ENCODE measurements at regions not wholly inside any gene's neighbourhood (a gene's known extent, or its start where the extent isn't known, plus 50 kb on each side); places are given as distances from the start of the nearest gene placed in this dataset.
A peak's percentile ranks its signal among the peaks of the same experiment; 100 is the strongest.

- peaks cover 55% of the 10 kb centered on the region for H3K4me1 ChIP-seq (ENCODE audit: insufficient read depth, low read length)
- H3K4me3 ChIP-seq (ENCODE audit: low read depth in 1 of 2, low read length in 2 of 2), result peak overlapping the region in 1 of 2 donors; percentile 16
- H3K9ac ChIP-seq (ENCODE audit: low read length), result no peak overlapping the region
- H3K27me3 ChIP-seq (ENCODE audit: control insufficient read depth in 1 of 2, insufficient read depth in 2 of 2, low read length in 2 of 2), result no peaks in the 10 kb centered on the region
- H3K9me3 ChIP-seq (ENCODE audit: low read length), result no peaks in the 10 kb centered on the region
- no peaks in the 10 kb centered on the region for H3K36me3 ChIP-seq (ENCODE audit: insufficient read depth, low read length)
- H3K27ac ChIP-seq (ENCODE audit: low read depth, low read length), result peak overlapping the region; percentile 36
Observed at GRCh38 chr2:55099878-55100820, 49.9 kb upstream of the RTN4 start.
